ENCODE measurements at regions not wholly inside any gene's neighbourhood (a gene's known extent, or its start where the extent isn't known, plus 50 kb on each side); places are given as distances from the start of the nearest gene placed in this dataset.

- no peak for TF ChIP-seq CTCF (IDR thresholded peaks at IDR 0.05)
- H3K36me3 ChIP-seq = no peaks in the 10 kb centered on the region
- no peak overlapping the region for H3K27ac ChIP-seq
- DNase-seq (ENCODE audit: low spot score in 2 of 2) = no peak
- intact Hi-C loops (cut with DNase I) = no loop called here
- peaks cover 0 to 3% of the 10 kb centered on the region in 2 donors for H3K4me1 ChIP-seq
- no peaks in the 10 kb centered on the region for H3K9me3 ChIP-seq
- H3K27me3 ChIP-seq = no peaks in the 10 kb centered on the region
- H3K4me3 ChIP-seq = no peak overlapping the region
Measured at GRCh38 chr4:38570647-38571276, 93.2 kb upstream of the KLF3 start.

- H3K4me1 ChIP-seq = no peaks in the 10 kb centered on the region
- H3K27ac ChIP-seq = no peak overlapping the region
- TF ChIP-seq CTCF (IDR thresholded peaks at IDR 0.05) = no peak
- H3K9me3 ChIP-seq = no peaks in the 10 kb centered on the region
- H3K36me3 ChIP-seq = no peaks in the 10 kb centered on the region
- no peak overlapping the region for H3K4me3 ChIP-seq
- no peak for DNase-seq (ENCODE audit: low spot score in 2 of 2)
- H3K27me3 ChIP-seq = no peaks in the 10 kb centered on the region
- intact Hi-C loops (cut with DNase I) = no loop called here
Measured at GRCh38 chr4:38572793-38573192, 91.2 kb upstream of the KLF3 start.

- H3K4me1 ChIP-seq = no peaks in the 10 kb centered on the region
- intact Hi-C loops (cut with DNase I) = no loop called here
- no peak for TF ChIP-seq CTCF (IDR thresholded peaks at IDR 0.05)
- no peak overlapping the region for H3K27ac ChIP-seq
- no peak overlapping the region for H3K4me3 ChIP-seq
- H3K36me3 ChIP-seq = no peaks in the 10 kb centered on the region
- no peaks in the 10 kb centered on the region for H3K27me3 ChIP-seq
- H3K9me3 ChIP-seq = no peaks in the 10 kb centered on the region
- no peak for DNase-seq (ENCODE audit: low spot score in 2 of 2)
Measured at GRCh38 chr4:38574559-38575333, 89.3 kb upstream of the KLF3 start.

- H3K27ac ChIP-seq = no peak overlapping the region
- H3K4me3 ChIP-seq = no peak overlapping the region
- no peaks in the 10 kb centered on the region for H3K9me3 ChIP-seq
- no peaks in the 10 kb centered on the region for H3K27me3 ChIP-seq
- no peaks in the 10 kb centered on the region for H3K4me1 ChIP-seq
- intact Hi-C loops (cut with DNase I) = no loop called here
- TF ChIP-seq CTCF (IDR thresholded peaks at IDR 0.05) = no peak
- DNase-seq (ENCODE audit: low spot score in 2 of 2) = no peak
- H3K36me3 ChIP-seq = no peaks in the 10 kb centered on the region
Measured at GRCh38 chr4:38576767-38577166, 87.2 kb upstream of the KLF3 start.

GRCh38 chr4:38577462-38577861 is 86.5 kb upstream of the KLF3 start:
- H3K9me3 ChIP-seq = no peaks in the 10 kb centered on the region
- H3K4me1 ChIP-seq = no peaks in the 10 kb centered on the region
- DNase-seq (ENCODE audit: low spot score in 2 of 2) = no peak
- H3K27me3 ChIP-seq = no peaks in the 10 kb centered on the region
- TF ChIP-seq CTCF (IDR thresholded peaks at IDR 0.05) = no peak
- no peak overlapping the region for H3K27ac ChIP-seq
- no peak overlapping the region for H3K4me3 ChIP-seq
- intact Hi-C loops (cut with DNase I) = no loop called here
- H3K36me3 ChIP-seq = no peaks in the 10 kb centered on the region

Data from ascending aorta (tissue), 2 donors.